Breast epithelium (tissue), 4 donors: ENCODE measurements at regions not wholly inside any gene's neighbourhood (a gene's known extent, or its start where the extent isn't known, plus 50 kb on each side); places are given as distances from the start of the nearest gene placed in this dataset.

Experiments used
- DNase-seq, 2 donors: peaks; one replicate each; pipeline ENCODE4 v3.0.0-alpha.2; 2019; ENCODE audit warnings: low spot score in 2 of 2
- H3K27ac ChIP-seq, 2 donors: fragments of 200-600 bp; sonication (generic) in 1 of 2; one replicate each; pipeline ENCODE4 v1.5.1; 2016 to 2019; ENCODE audit warnings: mild to moderate bottlenecking in 1 of 2
- H3K27me3 ChIP-seq, 2 donors: fragments of 200-600 bp; sonication (generic) in 1 of 2; one replicate each; pipeline versions ENCODE4 v1.5.1 to v1.6.0; 2017 to 2019; ENCODE audit warnings: control low read depth in 1 of 2, mild to moderate bottlenecking in 1 of 2
- H3K36me3 ChIP-seq: fragments of 200-600 bp; one replicate; pipeline ENCODE4 v1.5.1; 2019
- H3K4me1 ChIP-seq, 2 donors: fragments of 200-600 bp; sonication (generic); one replicate each; pipeline ENCODE4 v1.5.1; 2016 to 2019; ENCODE audit warnings: control low read depth in 1 of 2
- H3K4me3 ChIP-seq, 3 donors: fragments of 200-600 bp; sonication (generic); 1 replicate in 2 of 3; 2 replicates in 1 of 3; pipeline ENCODE4 v1.5.1; 2016 to 2019; ENCODE audit warnings: mild to moderate bottlenecking in 3 of 3, moderate library complexity in 2 of 3
- H3K9me3 ChIP-seq, 2 donors: fragments of 200-600 bp; sonication (generic) in 1 of 2; one replicate each; pipeline ENCODE4 v1.5.1; 2016 to 2019; ENCODE audit warnings: control low read depth in 1 of 2
- POLR2A ChIP-seq: fragments of 450-650 bp; IDR thresholded peaks from one replicate; pipeline ENCODE4 v1.6.1; 2016; ENCODE audit warnings: antibody characterized with exemption, mild to moderate bottlenecking, moderate library complexity
- POLR2AphosphoS5 ChIP-seq, 3 donors: sonication (generic); formaldehyde crosslinking; IDR thresholded peaks; one replicate each; pipeline ENCODE4 v1.6.1; 2017; ENCODE audit warnings: antibody characterized with exemption in 3 of 3
- intact Hi-C: fragments of 100-400 bp; cut with DNase I; formaldehyde crosslinking; loops from one replicate; pipeline ENCODE4 v1.15.1; 2023; ENCODE audit warnings: low total_unique reads
- TF ChIP-seq, protein P1 (sequence below), 3 donors: fragments of 450-650 bp; IDR thresholded peaks; one replicate each; pipeline ENCODE4 v1.5.1; 2016 to 2017; ENCODE audit warnings: antibody characterized with exemption in 3 of 3, mild to moderate bottlenecking in 3 of 3, moderate library complexity in 3 of 3

DNA sequence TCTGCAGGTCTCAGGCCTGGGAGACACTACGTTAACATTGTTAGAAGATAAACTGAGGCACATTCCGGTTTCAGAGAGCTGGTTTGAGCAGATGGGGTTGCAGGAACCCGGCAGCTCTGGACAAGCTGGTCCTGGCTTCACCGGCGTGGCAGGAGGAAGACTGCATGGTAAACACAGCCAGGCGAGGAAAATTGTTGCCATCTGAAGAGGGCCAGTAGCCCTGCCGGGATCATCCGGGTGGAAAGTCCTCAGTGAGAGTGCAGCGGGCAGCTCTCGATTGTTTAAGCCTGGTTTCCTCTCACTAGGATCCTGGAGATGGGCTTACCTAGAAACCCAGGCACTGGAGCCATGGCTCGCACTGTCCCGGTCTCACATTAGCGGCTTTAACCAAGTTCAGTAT lies 226.9 kb downstream of the IRX2 start:
- H3K27me3 ChIP-seq: peaks cover 0 to 3% of the 10 kb centered on the region in 2 donors
- DNase-seq: no peak
- intact Hi-C loops: no loop called here
- no peaks in the 10 kb centered on the region for H3K9me3 ChIP-seq
- no peak for TF ChIP-seq POLR2A
- TF ChIP-seq, protein P1, sequence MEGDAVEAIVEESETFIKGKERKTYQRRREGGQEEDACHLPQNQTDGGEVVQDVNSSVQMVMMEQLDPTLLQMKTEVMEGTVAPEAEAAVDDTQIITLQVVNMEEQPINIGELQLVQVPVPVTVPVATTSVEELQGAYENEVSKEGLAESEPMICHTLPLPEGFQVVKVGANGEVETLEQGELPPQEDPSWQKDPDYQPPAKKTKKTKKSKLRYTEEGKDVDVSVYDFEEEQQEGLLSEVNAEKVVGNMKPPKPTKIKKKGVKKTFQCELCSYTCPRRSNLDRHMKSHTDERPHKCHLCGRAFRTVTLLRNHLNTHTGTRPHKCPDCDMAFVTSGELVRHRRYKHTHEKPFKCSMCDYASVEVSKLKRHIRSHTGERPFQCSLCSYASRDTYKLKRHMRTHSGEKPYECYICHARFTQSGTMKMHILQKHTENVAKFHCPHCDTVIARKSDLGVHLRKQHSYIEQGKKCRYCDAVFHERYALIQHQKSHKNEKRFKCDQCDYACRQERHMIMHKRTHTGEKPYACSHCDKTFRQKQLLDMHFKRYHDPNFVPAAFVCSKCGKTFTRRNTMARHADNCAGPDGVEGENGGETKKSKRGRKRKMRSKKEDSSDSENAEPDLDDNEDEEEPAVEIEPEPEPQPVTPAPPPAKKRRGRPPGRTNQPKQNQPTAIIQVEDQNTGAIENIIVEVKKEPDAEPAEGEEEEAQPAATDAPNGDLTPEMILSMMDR (IDR thresholded peaks at IDR 0.05): no peak
- no peak for TF ChIP-seq POLR2AphosphoS5 (IDR thresholded peaks at IDR 0.05)
- no peak overlapping the region for H3K27ac ChIP-seq
- H3K4me3 ChIP-seq: no peak overlapping the region
- no peaks in the 10 kb centered on the region for H3K36me3 ChIP-seq
- H3K4me1 ChIP-seq: no peaks in the 10 kb centered on the region

DNA sequence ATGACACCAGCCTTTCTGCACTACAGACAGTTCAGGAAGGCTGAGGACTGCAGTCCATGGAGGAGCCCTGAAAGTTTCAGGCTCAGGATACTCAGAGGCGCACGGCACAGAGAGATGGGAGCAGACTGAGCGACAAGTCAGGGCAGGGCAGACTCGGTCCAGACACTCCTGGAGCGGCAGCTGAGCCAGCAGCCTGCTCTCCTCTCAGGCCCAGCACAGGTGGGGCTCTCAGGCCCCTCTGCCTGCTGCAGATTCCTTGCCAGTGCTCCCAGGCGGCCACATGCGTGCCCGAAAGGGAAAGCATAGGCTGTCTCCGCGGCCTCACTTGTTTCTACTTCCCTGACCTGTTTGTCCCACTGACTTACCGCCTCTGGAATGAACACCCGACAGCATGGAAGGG lies 228.3 kb downstream of the IRX2 start:
- DNase-seq: no peak
- Histone ChIP-seq H3K27ac (no peak overlapping the region), H3K4me1 (no peaks in the 10 kb centered on the region), H3K27me3 (peaks cover 0 to 2% of the 10 kb centered on the region in 2 donors), H3K9me3 (no peaks in the 10 kb centered on the region), H3K4me3 (no peak overlapping the region), H3K36me3 (no peaks in the 10 kb centered on the region)
- intact Hi-C loops: no loop called here
- TF ChIP-seq POLR2A (no peak), POLR2AphosphoS5 (IDR thresholded peaks at IDR 0.05) (no peak)
- TF ChIP-seq, protein P1 (IDR thresholded peaks at IDR 0.05): no peak

DNA sequence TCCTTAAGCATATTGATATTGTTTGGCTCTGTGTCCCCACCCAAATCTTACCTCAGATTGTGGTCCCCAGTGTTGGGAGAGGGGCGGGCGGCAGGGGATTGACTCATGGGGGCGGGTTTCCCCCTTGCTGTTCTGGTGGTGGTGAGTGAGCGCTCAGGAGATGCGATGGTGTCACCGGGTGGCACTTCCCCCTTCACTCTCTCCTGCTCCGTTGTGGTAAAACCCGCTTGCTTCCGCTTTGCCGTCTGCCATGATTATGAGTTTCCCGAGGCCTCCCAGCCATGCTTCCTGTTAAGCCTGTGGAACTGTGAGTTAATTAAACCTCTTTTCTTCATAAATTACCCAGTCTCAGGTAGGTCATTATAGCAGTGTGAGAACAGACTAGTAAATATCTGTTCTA lies 229.1 kb downstream of the IRX2 start:
- Histone ChIP-seq H3K4me1 (no peaks in the 10 kb centered on the region), H3K4me3 (no peak overlapping the region), H3K27me3 (no peaks in the 10 kb centered on the region), H3K27ac (no peak overlapping the region), H3K9me3 (no peaks in the 10 kb centered on the region), H3K36me3 (no peaks in the 10 kb centered on the region)
- TF ChIP-seq, protein P1 (IDR thresholded peaks at IDR 0.05): no peak
- TF ChIP-seq POLR2AphosphoS5 (IDR thresholded peaks at IDR 0.05) (no peak), POLR2A (no peak)
- intact Hi-C loops: no loop called here
- no peak for DNase-seq

DNA sequence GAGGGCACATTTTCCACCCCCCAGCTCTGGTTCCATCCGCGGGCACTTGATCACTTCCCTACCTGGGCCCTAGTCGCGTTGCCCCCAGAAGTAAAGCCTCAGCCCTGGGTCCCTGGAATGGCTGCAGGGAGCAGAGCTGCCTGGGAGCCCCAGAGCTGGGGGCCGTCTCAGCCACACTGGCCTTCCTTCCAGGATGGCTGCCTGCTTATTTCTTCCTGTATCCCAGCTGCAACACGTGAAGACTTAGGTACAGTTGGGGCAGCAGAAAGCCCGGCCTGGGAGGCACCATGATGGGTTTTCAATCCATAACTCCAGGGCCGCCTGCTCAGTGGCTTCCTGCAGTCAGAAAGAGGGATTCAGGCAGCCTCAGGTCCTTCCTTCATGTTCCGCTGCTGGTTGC lies 232.3 kb downstream of the IRX2 start:
- no peak for TF ChIP-seq POLR2AphosphoS5 (IDR thresholded peaks at IDR 0.05)
- no peak for TF ChIP-seq POLR2A
- intact Hi-C loops: no loop called here
- Histone ChIP-seq H3K27ac (no peak overlapping the region), H3K4me1 (no peaks in the 10 kb centered on the region), H3K36me3 (no peaks in the 10 kb centered on the region), H3K4me3 (no peak overlapping the region), H3K27me3 (no peaks in the 10 kb centered on the region), H3K9me3 (no peaks in the 10 kb centered on the region)
- DNase-seq: no peak

DNA sequence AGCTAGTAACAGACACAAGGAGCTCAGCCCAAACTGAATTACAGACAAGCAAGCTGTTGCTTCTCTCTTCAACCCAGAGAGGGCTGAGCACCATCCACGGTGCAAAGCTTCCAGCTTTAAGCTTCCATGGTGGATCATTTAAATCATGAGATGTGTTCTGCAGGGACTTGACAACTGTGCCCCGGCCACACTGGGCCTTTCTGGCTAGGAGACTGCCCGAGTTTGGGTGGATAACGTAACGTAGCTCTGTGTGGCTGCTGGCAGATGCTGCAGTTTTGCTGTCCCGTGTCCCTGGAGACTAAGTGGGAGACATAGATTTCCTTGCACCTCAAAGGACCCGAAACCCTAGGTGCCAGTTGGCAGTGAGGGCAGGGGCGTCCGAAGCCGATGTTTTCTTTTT lies 234.0 kb downstream of the IRX2 start:
- H3K36me3 ChIP-seq: no peaks in the 10 kb centered on the region
- no peaks in the 10 kb centered on the region for H3K27me3 ChIP-seq
- H3K4me3 ChIP-seq: no peak overlapping the region
- intact Hi-C loops: no loop called here
- TF ChIP-seq, protein P1 (IDR thresholded peaks at IDR 0.05): no peak
- TF ChIP-seq POLR2A (no peak), POLR2AphosphoS5 (IDR thresholded peaks at IDR 0.05) (no peak)
- no peak for DNase-seq
- H3K4me1 ChIP-seq: no peaks in the 10 kb centered on the region
- no peaks in the 10 kb centered on the region for H3K9me3 ChIP-seq
- H3K27ac ChIP-seq: no peak overlapping the region

DNA sequence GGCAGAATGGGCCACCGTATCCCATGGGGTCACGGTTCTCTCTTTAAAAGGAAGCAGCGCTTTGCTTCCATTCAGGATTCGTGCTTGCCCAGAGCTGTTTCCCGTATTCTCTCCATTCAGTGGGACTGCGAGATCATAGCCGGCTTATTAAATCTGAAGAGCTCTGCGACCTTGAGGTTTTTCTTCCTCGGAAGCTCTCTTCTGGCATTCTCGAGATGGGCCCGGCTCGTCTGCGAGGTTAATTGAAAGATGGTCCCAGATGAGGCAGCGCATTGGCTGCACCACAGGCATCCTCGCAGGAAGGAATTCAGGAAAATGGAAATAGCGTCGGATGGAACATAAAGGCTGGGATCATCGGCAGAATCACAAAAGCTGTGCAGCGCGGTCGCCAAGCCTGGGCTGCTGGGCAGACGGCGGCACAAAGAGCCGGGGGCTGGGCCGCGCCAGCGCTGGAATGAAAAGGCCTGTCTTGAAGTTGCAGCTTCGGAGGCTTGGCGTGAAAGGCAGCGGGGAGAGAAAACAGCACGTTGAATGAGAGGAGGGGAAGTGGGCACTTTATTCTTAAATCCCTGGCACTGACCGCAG lies 236.2 kb downstream of the IRX2 start:
- no peaks in the 10 kb centered on the region for H3K9me3 ChIP-seq

More for the DNA sequence above, 236.2 kb downstream of the IRX2 start:
- TF ChIP-seq, protein P1 (IDR thresholded peaks at IDR 0.05): no peak
- TF ChIP-seq POLR2A: no peak
- TF ChIP-seq POLR2AphosphoS5 (IDR thresholded peaks at IDR 0.05): no peak
- Histone ChIP-seq H3K27ac (no peak overlapping the region), H3K4me3 (no peak overlapping the region), H3K27me3 (no peaks in the 10 kb centered on the region), H3K4me1 (no peaks in the 10 kb centered on the region), H3K36me3 (no peaks in the 10 kb centered on the region)
- intact Hi-C loops: no loop called here
- no peak for DNase-seq
